ENCODE measurements at regions not wholly inside any gene's neighbourhood (a gene's known extent, or its start where the extent isn't known, plus 50 kb on each side); places are given as distances from the start of the nearest gene placed in this dataset.

DNA sequence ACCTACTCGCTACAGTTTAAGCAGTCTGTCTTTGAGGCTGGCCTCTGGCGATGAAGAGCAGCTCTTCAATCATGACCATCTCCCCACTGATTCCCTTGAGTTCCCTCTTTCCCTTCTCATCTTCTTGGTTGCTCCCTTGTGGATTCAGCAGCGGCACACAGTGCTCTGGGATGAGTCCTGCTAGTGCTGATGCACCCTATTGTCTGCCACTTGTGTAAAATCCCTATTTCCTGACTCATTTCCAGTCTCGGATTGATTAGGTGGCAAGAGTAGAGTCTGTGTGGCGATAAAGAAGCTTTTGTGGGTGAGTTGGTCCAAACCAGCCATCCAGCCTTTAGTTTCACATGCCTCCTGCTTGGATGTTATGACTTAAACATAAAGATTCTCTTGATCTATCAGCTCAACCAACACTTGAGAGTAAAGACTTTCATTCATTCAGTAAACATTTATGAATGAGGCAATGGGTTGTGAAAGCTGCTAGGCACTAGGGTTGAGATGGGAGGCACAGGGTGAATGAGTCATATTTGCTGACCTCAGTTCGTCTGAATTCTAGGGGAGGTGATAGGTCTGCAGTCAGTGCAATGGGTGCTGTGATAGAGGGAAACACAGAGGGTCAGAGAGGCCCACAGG is 219.4 kb upstream of the RAG2 start:
- no peak for DNase-seq (ENCODE audit: low read depth, low spot score)

- no peak for DNase-seq (ENCODE audit: low read depth, low spot score)
Observed at GRCh38 chr11:36809303-36809702, 211.3 kb upstream of the RAG2 start.

DNA sequence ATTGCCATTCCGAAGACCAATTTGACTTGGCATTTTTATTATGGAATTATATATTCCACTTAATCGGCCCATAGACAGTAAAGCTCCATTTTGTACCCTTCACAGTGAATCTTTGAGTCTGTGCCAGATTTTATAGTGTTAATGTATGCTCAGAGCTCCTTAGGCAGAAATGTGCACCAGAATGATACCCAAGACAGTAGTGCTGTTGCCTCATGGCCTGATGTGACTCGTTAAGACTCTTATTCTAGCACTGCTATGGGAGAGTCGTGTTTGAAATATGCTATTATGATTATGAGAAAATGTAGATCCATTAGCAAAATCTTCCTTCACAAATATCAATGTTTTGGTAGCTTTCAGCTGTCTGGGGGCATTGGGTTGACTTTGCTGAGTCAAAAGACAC is 209.8 kb upstream of the RAG2 start:
- no peak for DNase-seq (ENCODE audit: low read depth, low spot score)

GRCh38 chr11:36803084-36803483 is 205.0 kb upstream of the RAG2 start:
- DNase-seq (ENCODE audit: low read depth, low spot score) = no peak

GRCh38 chr11:36792996-36793914 is 195.2 kb upstream of the RAG2 start:
- DNase-seq (ENCODE audit: low read depth, low spot score) = no peak

- DNase-seq (ENCODE audit: low read depth, low spot score) = no peak
Observed at GRCh38 chr11:36791957-36792356, 193.9 kb upstream of the RAG2 start.

DNA sequence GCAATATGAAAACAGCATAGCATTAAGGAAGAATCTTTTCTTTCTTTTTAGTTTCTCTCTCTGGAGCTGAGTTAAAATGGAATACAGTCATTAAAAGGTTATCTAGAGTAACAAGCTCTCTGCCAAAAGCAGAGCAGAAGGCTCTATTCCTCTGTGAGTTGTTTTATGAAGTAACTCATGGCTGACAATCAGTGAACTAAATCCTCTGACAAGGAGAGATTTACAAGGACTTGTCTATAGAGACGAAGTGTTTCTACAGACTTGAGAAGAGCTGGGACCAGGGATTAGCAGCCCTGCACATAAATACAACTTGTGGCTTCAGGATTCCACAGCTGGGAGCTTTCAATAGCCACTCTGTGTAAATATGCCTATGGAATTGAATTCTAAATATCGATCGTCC is 192.5 kb upstream of the RAG2 start:
- no peak for DNase-seq (ENCODE audit: low read depth, low spot score)

- no peak for DNase-seq (ENCODE audit: low read depth, low spot score)
Observed at GRCh38 chr11:36783808-36784207, 185.8 kb upstream of the RAG2 start.

- DNase-seq (ENCODE audit: low read depth, low spot score) = no peak
Observed at GRCh38 chr11:36779791-36780190, 181.8 kb upstream of the RAG2 start.

DNA sequence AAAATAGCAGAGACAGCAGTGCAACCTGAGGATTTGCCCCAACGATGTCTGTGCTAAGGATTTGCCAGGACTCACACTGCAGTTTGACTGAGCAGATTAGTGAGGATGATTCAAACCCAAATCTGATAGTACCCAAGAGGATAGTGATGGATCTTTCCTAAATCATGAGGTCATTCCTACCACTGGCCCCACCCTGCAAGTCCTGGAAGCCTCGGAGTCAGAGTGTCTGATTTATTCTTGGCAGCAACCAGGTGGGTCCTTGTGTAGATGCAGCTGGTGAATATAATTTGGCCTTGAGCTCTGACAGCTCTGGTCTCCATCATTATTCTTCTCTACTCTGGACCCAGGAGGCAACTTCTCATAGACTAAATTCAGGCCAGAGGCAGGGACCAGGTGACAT is 179.3 kb upstream of the RAG2 start:
- DNase-seq (ENCODE audit: low read depth, low spot score) = no peak

DNA sequence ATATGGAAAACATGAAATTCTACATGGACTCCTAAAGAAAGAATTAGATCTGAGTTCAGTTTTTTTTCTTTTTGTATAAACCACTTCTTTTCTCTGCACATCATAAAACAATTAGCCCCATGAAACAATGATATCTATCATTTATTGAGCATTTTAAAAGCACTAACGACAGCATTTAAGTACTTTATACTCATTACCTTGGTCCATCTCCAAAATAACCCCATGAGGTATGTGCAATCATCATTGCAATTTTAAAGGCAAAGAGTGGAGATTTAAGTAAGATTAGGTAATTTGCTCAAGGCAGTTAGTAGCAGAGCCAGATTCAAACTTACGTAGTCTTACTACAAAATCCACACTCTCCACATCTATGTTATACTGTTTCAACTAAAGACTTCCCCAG is 177.7 kb upstream of the RAG2 start:
- no peak for DNase-seq (ENCODE audit: low read depth, low spot score)

GRCh38 chr11:36775130-36775529 is 177.1 kb upstream of the RAG2 start:
- no peak for DNase-seq (ENCODE audit: low read depth, low spot score)

DNA sequence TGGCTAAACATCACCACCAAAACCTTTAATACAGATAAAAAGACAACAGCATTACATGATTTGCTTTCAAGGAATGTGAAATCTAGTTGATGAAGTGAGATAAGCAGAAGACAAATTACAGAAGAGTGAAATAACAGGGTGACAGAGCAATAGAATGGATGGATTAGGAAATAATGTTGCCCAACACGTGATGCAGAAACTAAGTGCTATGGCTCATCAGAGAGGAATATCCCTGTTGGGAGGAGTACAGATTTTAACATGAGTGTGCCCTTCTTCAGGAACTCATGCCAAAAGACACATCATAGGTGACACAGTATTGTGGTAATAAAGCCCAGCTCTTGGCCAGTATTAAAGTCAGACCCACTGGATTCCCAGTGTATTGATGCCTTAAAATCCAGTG is 176.6 kb upstream of the RAG2 start:
- no peak for DNase-seq (ENCODE audit: low read depth, low spot score)

- DNase-seq (ENCODE audit: low read depth, low spot score) = no peak
Observed at GRCh38 chr11:36763187-36763586, 165.2 kb upstream of the RAG2 start.

GRCh38 chr11:36757075-36757474 is 159.0 kb upstream of the RAG2 start:
- no peak for DNase-seq (ENCODE audit: low read depth, low spot score)

- DNase-seq (ENCODE audit: low read depth, low spot score) = no peak
Observed at GRCh38 chr11:36753960-36754359, 155.9 kb upstream of the RAG2 start.

DNA sequence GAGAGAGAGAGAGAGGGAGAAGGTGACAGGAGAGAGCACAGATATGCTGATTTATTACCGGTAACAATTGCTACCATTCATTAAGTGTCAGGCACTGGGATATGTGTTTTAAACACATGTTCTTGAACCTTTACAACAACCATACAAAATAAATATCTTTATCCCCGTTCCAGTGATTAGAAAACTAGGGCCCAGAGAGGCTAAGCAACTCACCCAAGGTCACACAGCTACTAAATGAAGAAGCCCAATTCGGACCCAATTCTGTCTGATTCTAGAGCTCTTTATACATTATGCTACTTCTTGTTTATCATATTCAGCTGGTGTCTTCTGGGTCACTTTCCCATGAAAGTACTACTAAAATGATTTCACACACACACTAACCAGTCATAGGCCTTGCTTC is 154.0 kb upstream of the RAG2 start:
- no peak for DNase-seq (ENCODE audit: low read depth, low spot score)

GRCh38 chr11:36751335-36751781 is 153.3 kb upstream of the RAG2 start:
- no peak for DNase-seq (ENCODE audit: low read depth, low spot score)

DNA sequence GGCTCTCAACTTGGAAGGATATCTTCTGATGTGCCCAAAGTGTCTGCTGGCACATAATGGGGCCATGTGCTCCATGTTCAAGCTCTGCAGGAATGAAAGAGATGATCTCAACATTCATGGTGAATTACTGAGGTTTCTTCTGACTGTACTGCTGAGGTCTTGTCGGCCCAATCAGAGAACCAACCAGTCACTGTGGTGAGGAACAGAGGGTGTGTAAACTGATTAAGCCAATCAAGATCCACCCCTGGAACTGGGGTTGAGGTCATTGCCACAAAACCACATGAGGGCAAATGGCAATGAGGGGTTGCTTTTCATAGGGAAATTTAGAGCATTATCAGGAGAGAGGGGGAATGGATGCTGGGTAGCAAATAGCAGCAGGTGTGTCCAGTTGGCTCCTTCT is 152.3 kb upstream of the RAG2 start:
- no peak for DNase-seq (ENCODE audit: low read depth, low spot score)

DNA sequence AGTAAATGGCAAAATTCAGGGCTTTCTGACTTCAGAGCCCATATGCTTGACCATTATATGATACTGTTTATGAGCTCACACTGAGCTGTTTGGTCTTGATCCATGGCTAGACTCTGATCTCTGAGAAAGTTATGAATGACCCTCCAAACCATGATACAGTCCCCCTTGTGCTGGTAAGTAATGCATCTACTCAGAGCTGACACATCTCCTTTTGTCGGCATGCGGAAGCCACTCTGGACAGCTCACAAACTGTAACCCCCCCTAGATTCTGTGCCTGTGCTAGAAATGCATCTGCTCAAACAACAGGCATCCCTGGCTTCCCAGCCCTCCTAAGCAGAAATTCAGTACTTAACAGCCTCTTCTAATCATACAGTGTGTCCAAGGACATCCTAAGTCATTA is 150.8 kb upstream of the RAG2 start:
- no peak for DNase-seq (ENCODE audit: low read depth, low spot score)

GRCh38 chr11:36746886-36747710 is 149.1 kb upstream of the RAG2 start:
- peak; percentile 85 for DNase-seq (ENCODE audit: low read depth, low spot score)

Data from smooth muscle cell of the brain vasculature (primary cell).